Ishikawa (cell line): ENCODE measurements at regions not wholly inside any gene's neighbourhood (a gene's known extent, or its start where the extent isn't known, plus 50 kb on each side); places are given as distances from the start of the nearest gene placed in this dataset.

ENCODE experiments used
- CEBPB ChIP-seq: IDR thresholded peaks from 2 replicates; pipeline ENCODE4 v1.6.1; 2012
- CREB1 ChIP-seq: IDR thresholded peaks from 2 replicates; pipeline ENCODE4 v1.6.1; 2012; ENCODE audit warnings: low read depth
- EP300 ChIP-seq: IDR thresholded peaks from 2 replicates; pipeline ENCODE4 v1.6.1; 2012; ENCODE audit warnings: borderline replicate concordance
- RAD21 ChIP-seq: IDR thresholded peaks from 2 replicates; pipeline ENCODE4 v1.6.1; 2012; ENCODE audit warnings: low read depth
- TAF1 ChIP-seq: IDR thresholded peaks from 2 replicates; pipeline ENCODE4 v1.6.1; 2012; ENCODE audit warnings: low read depth, mild to moderate bottlenecking
- USF1 ChIP-seq: IDR thresholded peaks from 2 replicates; pipeline ENCODE4 v1.6.1; 2012

DNA sequence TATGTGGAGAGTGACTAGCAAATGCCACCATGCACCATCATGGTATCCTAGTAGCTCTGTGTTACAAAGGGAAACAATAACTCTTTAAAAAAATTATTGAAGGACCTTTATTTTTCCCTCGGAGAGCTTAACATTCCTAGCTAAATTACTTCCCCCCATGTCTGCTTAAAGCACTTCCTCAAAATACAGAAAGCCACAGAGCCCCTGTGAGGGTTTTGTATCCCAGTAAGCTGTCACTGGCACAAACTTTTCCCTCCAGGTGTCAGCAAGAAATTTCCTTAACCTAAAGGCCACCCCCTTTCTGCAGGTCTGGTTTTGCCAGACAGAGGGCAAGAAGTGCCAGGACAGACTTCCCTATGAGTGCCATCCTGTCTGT is 340.0 kb upstream of the PRDM1 start:
- TF ChIP-seq CEBPB (no peak), EP300 (no peak), RAD21 (no peak), CREB1 (no peak), TAF1 (no peak), USF1 (no peak)
